AG20443 (cell line): ENCODE measurements at regions not wholly inside any gene's neighbourhood (a gene's known extent, or its start where the extent isn't known, plus 50 kb on each side); places are given as distances from the start of the nearest gene placed in this dataset.
A peak's percentile ranks its signal among the peaks of the same experiment; 100 is the strongest.

ENCODE experiments used
- DNase-seq: peaks from one replicate; pipeline ENCODE4 v3.0.0; 2012; ENCODE audit warnings: low spot score, mixed read lengths

GRCh38 chr5:93929131-93929530 is 187.7 kb upstream of the POU5F2 start:
- DNase-seq = peak; percentile 6

GRCh38 chr5:93926831-93927620 is 185.6 kb upstream of the POU5F2 start:
- peak; percentile 39 for DNase-seq

GRCh38 chr5:93925321-93925720 is 183.9 kb upstream of the POU5F2 start:
- no peak for DNase-seq

- DNase-seq = peak; percentile 14
Measured at GRCh38 chr5:93924628-93925027, 183.2 kb upstream of the POU5F2 start.

- no peak for DNase-seq
Measured at GRCh38 chr5:93922551-93922950, 181.2 kb upstream of the POU5F2 start.

- DNase-seq = no peak
Measured at GRCh38 chr5:93921001-93921400, 179.6 kb upstream of the POU5F2 start.

- no peak for DNase-seq
Measured at GRCh38 chr5:93916872-93917271, 175.5 kb upstream of the POU5F2 start.

GRCh38 chr5:93915142-93915553 is 173.7 kb upstream of the POU5F2 start:
- DNase-seq = peak; percentile 22

GRCh38 chr5:93911609-93912008 is 170.2 kb upstream of the POU5F2 start:
- no peak for DNase-seq

- no peak for DNase-seq
Measured at GRCh38 chr5:93909356-93909755, 168.0 kb upstream of the POU5F2 start.

GRCh38 chr5:93904917-93905316 is 163.5 kb upstream of the POU5F2 start:
- DNase-seq = no peak

- no peak for DNase-seq
Measured at GRCh38 chr5:93902288-93902687, 160.9 kb upstream of the POU5F2 start.

GRCh38 chr5:93899026-93899600 is 157.7 kb upstream of the POU5F2 start:
- DNase-seq = no peak

- peak; percentile 10 for DNase-seq
Measured at GRCh38 chr5:93894601-93895354, 153.4 kb upstream of the POU5F2 start.

- no peak for DNase-seq
Measured at GRCh38 chr5:93893075-93893474, 151.7 kb upstream of the POU5F2 start.

- no peak for DNase-seq
Measured at GRCh38 chr5:93892481-93892880, 151.1 kb upstream of the POU5F2 start.

GRCh38 chr5:93891491-93892480 is 150.4 kb upstream of the POU5F2 start:
- no peak for DNase-seq

- DNase-seq = peak; percentile 10
Measured at GRCh38 chr5:93890657-93891056, 149.3 kb upstream of the POU5F2 start.

GRCh38 chr5:93887678-93888077 is 146.3 kb upstream of the POU5F2 start:
- no peak for DNase-seq

- DNase-seq = peak; percentile 12
Measured at GRCh38 chr5:93886917-93887361, 145.5 kb upstream of the POU5F2 start.

GRCh38 chr5:93886098-93886806 is 144.9 kb upstream of the POU5F2 start:
- no peak for DNase-seq
